CD4-positive, alpha-beta T cell treated with Interleukin-17A for 1 hour (primary cell): ENCODE measurements at regions not wholly inside any gene's neighbourhood (a gene's known extent, or its start where the extent isn't known, plus 50 kb on each side); places are given as distances from the start of the nearest gene placed in this dataset.
"Not testable (repeated sequence)": the region's sequence is repeated elsewhere in the genome, so short reads cannot be mapped to it uniquely, and the experiment has no call there.

Source experiments
- DNase-seq: peaks from one replicate; pipeline ENCODE4 v3.0.0-alpha.2; 2020

DNA sequence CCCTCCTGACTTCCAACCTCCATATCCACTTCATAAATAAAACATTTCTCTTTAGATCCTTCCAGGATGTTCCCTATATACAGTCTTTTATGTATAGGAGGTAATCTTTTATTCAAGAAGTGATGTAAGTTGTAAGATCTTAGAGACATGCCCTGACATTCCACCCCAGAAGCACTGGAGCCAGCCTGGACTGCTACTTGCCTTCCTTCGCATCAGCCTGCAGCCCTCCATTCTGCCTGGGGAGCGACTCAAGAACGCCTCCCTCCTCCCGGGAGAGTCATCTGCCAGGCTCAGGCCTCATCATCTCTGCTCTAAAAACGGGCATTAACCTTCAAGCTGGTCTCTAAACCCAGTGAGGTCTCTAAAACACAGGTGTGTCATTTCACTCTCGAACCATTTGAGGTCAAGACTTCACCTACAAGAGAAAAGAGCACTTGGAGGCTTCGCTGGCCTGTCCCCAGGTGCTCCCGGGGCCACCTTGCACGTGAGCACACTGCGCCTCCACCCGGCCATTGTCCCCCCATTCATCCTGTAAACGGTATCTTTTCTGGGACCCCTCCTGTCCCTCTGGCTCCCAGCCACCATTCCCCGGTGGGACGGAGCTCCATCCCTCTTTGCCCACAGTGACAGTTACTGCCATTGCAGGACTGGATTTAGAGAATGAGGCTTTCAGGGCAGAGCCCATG is 107.5 kb upstream of the PDE10A start:
- no peak for DNase-seq

- DNase-seq = no peak
Measured at GRCh38 chr6:165769884-165770283, 106.8 kb upstream of the PDE10A start.

GRCh38 chr6:165769401-165769800 is 106.4 kb upstream of the PDE10A start:
- DNase-seq = no peak

- no peak for DNase-seq
Measured at GRCh38 chr6:165768961-165769360, 105.9 kb upstream of the PDE10A start.

- no peak for DNase-seq
Measured at GRCh38 chr6:165767228-165767627, 104.2 kb upstream of the PDE10A start.

DNA sequence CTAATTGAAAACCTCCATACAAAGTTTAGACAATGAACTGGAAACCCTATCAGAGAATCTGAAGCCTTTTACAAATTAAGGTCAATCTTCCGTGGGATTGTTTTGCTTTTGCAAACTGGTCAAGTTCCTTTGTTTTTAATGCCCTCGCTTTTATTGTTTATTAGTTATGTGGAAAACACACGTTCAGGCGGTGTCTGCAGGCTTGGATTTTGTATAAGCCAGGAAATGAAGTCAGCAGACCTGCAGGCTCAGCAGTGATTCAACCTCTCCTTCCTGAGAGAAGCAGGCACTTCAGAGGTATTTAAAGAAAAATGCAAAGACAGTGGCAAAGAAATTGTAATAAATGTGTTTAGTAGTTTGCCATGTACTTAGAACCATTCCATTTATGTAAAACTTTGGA is 103.4 kb upstream of the PDE10A start:
- no peak for DNase-seq

- no peak for DNase-seq
Measured at GRCh38 chr6:165766026-165766425, 103.0 kb upstream of the PDE10A start.

- DNase-seq = not testable (repeated sequence)
Measured at GRCh38 chr6:165765256-165765655, 102.2 kb upstream of the PDE10A start.

- no peak for DNase-seq
Measured at GRCh38 chr6:165762876-165763275, 99.8 kb upstream of the PDE10A start.

DNA sequence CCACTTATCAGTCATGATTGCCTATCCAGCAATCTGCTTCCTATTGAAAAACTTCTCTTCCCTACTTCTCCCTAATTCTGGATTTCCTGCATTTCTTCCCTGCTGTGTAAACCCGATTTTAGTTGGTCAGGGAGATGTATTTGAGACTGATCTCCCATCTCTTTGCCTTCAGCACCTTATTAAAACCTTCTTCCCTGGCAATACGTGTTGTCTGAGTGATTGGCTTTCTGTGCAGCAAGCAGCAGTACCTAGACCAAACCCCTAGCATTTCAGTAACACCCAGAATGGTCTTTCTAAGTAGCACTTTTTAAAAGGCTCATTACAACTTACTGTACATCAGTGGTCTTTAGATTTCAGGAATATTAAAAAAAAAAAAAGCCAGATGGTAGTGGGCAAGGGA is 99.1 kb upstream of the PDE10A start:
- no peak for DNase-seq

DNA sequence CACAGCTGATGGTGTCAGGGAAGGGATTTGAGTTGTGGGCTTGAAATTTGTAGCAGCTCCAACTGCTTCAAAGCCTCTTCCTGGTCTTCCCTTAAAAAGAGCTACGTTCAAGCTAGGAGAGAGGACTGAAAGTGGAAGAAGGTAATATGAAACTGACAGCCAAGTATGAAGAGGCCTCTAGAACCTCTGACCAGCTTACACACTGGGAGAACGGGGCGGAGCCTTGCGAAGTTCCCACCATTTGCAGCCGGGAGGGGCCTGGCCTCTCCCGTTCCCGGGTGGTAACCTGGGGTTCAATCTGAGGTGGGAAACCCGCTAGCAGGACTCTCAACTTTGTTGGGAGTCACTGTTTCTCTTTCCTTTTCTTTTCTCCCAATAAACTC is 97.8 kb upstream of the PDE10A start:
- DNase-seq = no peak

DNA sequence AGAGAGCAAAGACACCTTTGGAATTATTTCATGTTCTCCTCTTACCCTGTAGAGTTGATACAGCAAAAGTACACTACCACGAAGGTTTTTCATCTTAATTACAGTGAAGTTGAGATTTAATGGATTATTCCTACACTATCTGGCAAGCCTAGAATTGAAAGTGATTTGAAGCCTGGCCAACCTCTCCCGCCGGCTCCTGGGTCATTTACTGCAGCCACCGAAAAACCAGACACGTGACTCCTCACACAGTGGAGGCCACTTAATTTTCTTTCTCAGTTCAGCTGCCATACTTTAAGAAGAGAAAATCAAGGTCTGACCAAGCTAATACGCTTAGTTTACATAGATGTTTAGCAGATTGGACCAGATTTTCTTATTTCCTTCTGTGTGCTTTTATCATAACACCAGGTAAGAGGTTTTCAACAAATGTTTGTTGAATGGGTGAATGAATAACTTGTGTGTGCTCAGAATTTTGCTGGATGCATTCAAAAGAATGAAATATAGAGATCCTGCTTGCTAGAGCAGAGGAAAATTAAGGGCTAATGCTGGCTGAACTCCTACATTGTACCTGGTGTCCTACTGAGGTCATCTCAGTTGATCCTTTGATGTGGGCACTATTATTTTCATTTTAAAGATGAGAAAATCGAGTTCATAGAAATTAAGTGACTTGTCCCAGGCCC is 97.2 kb upstream of the PDE10A start:
- no peak for DNase-seq

DNA sequence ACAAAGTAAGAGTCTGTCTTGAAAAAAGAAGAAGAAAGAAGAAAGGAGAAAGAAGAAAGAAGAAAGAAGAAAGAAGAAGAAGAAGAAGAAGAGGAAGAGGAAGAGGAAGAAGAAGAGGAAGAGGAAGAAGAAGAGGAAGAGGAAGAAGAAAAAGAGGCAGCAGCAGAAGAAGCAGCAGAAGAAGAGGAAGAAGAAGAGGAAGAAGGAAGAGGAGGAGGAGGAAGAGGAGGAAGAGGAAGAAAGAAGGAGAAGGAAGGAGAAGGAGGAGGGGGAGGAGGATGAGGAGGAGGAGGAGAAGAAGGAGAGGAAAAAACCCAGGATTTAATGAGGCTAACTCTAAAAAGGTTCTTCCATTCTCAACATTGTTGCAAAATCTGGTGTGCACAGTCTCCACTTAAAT is 95.4 kb upstream of the PDE10A start:
- DNase-seq = no peak

- no peak for DNase-seq
Measured at GRCh38 chr6:165755583-165755982, 92.5 kb upstream of the PDE10A start.

DNA sequence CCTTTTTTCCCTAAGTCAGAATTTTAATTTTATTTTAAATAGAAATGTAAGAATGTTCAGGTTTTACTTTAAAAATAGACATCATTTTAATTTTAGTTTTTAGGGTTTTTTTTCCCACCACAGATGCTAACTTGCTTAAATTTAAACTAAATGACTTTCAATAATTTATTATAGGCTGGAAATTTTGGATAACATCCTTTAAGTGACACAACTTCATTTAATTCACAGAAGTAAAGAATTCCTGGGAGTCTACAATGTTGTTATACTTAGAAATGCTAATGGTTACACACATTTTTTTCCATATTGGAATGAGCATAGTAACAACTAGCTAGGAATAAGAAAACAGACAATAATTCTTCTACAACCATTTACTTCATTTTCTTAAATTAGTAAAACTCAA is 90.5 kb upstream of the PDE10A start:
- DNase-seq = no peak

DNA sequence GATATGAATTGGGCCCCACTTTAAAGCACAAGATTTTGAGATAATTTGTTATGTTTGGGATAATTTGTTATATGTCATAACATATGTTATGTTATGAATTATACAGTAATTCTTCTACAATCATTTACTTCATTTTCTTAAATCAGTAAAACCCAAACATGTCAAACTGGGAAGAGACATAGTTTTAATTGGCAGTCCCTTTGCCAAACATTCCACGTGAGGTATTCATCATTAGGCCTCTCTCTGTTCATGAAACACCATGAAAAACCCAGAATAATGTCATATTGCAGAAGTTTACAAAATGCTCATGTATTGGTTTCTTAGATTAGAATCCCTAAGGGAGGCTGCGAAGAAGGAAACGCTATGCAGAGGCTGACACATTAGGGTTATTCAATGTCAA is 89.4 kb upstream of the PDE10A start:
- DNase-seq = no peak

GRCh38 chr6:165751486-165751885 is 88.4 kb upstream of the PDE10A start:
- no peak for DNase-seq

DNA sequence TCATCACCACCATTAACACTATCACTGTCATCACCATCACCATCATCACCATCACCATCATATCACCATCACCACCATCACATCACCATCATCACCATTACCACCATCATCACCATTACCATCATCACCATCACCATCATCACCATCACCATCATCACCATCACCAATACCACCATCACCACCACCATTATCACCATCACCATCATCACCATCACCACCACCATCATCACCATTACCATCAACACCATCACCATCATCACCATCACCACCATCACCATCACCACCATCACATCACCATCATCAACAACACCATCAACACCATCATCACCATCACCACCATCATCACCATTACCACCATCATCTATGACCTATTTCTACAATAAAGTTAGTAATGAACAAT is 86.1 kb upstream of the PDE10A start:
- DNase-seq = no peak

DNA sequence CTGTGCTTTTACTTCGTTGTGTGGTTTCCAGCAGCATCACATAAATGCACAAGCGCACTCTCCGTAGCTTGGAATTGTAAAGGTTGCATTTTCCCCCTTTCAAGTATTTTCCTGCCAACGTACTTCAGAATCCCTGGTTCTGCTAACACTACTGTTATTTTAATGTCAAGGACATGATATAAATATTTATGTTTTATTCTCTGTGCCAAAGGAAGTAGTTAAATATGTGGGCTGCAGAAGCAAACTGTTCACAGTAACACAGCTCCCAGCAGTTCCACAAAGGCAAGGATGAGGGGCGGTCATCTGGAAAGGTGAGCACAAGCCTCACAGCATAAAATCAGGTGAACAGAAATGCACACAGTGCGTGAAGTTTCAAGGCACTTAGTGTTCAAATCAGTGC is 85.3 kb upstream of the PDE10A start:
- DNase-seq = no peak

DNA sequence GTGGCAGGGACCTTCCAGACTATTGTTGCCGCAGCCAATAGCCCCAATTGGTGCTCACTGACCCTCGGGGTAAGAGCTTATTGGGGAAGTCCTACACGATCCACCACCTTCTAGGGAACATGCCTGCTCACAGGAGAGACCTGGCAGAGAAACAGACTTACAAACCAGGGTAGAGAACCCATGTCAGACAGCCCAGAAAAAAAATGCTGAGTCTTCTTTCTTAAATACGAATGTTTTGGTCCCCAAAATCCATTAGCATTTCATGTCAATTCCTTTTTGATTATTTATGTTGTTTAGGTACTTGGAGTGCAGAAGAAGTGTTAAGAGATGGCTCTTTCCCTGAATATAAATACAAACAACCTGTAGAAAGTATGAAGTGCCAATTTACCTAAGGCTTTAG is 84.9 kb upstream of the PDE10A start:
- no peak for DNase-seq

DNA sequence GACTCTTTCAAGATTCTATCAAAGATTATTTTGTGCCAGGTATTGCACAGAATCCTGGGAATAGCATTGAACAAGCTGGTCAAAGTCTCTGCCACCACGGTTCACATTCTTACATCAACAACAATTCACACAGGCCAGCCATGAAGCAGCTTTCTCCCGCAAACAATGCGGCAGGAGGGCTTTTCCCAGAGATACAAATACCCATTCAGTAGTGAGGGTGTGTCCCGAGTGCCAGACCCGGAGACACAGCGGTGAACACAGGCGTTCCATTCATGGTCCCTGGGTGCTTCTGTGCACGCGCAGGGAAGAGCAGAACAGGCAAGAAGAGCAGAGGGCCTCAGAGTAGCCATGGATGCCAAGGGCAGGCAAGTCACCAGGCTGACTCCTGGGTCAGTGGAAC is 83.3 kb upstream of the PDE10A start:
- DNase-seq = no peak

- no peak for DNase-seq
Measured at GRCh38 chr6:165745492-165745891, 82.5 kb upstream of the PDE10A start.

DNA sequence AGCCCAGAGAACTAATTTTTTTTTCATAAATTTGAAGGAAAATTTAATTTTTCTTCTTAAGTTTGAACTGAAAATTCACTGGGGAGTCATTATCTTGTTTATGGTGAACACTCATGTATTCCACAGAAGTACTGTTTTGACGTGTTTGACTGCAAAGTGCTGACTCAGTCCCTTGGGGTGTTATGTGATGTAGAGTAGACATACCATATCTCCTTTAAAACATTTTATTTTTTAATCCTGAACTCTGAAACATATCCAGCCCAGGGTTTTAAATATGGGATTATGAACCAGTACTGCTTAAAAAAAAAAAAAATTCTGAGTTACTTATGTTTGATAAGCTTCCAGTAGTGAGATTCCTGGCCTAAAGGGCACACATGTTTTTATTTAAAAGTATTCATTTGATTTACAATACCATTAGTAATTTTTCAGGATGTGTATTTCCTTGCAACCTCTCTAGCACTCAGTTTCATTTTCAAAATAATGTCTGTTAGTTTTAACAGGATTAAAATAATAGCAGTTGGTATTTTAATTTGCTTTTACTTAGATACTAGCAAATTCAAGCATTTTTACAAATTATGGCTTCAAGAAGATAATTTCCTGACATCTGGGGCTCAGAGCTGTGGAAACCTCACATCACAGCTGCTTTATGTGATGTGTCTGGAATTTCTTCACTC is 81.7 kb upstream of the PDE10A start:
- no peak for DNase-seq

DNA sequence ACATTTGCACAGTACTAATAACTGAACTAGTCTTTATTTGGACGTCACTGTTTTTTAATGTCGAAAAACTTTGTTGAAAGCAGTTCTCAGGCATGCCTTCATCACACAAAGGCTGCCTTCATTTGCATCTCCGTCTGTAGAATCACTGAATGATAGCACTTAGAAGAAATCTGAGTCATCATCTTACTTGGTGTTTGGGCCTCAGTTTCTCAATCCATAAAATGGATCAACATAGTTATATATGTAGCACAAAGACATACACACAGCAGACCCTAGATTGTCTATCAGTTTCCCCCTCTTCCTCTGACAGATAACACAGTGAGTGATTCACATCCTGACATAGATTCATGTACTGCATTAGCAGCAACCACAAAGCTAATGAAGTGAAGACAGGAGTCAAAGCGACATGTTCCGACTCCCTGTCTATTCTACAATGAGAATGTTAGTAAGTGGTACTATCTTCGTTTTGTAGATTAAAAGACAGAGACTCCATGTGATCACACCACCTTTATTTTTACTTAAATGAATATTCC is 80.4 kb upstream of the PDE10A start:
- DNase-seq = no peak
